ENCODE measurements at regions not wholly inside any gene's neighbourhood (a gene's known extent, or its start where the extent isn't known, plus 50 kb on each side); places are given as distances from the start of the nearest gene placed in this dataset.
A peak's percentile ranks its signal among the peaks of the same experiment; 100 is the strongest.
"Not testable (repeated sequence)": the region's sequence is repeated elsewhere in the genome, so short reads cannot be mapped to it uniquely, and the experiment has no call there.

GRCh38 chr4:4644277-4644676, 102.4 kb upstream of the STX18 start:
- H2AFZ ChIP-seq (ENCODE audit: low read length); H3K9me3 ChIP-seq (replicated peaks in 1 of 2; ENCODE audit: control insufficient read depth in 2 of 2, insufficient read depth in 1 of 2, low read depth in 1 of 2, low read length in 2 of 2); H3K18ac ChIP-seq (ENCODE audit: low read length); H3K9ac ChIP-seq (ENCODE audit: low read depth, low read length, poor library complexity); H2AK5ac ChIP-seq (ENCODE audit: low read depth, low read length); H2BK15ac ChIP-seq (ENCODE audit: low read length); H3K14ac ChIP-seq (ENCODE audit: low read length); H4K91ac ChIP-seq (ENCODE audit: low read depth, low read length, poor library complexity); H2BK12ac ChIP-seq (ENCODE audit: low read length); H2BK5ac ChIP-seq (ENCODE audit: low read length); H3K79me1 ChIP-seq (ENCODE audit: low read depth, low read length); H2BK120ac ChIP-seq (ENCODE audit: low read depth, low read length); H3K27me3 ChIP-seq (ENCODE audit: control insufficient read depth in 3 of 3, insufficient read depth in 3 of 3, low read depth in 1 of 3, low read length in 3 of 3); H3K4me3 ChIP-seq (ENCODE audit: low read length in 2 of 2); DNase-seq (ENCODE audit: low spot score); H3K4ac ChIP-seq (ENCODE audit: low read length); H4K8ac ChIP-seq (ENCODE audit: low read depth, low read length); H3K27ac ChIP-seq (replicated peaks; ENCODE audit: low read length); H3K23ac ChIP-seq (ENCODE audit: low read depth, low read length, poor library complexity); H3K36me3 ChIP-seq (replicated peaks in 1 of 2; ENCODE audit: control insufficient read depth in 2 of 2, insufficient read depth in 2 of 2, low read length in 2 of 2); H3K4me2 ChIP-seq (ENCODE audit: insufficient read depth, low read length, poor library complexity, severe bottlenecking): not testable (repeated sequence)
- H3K4me1 ChIP-seq (ENCODE audit: control insufficient read depth in 2 of 2, insufficient read depth in 1 of 2, low read depth in 1 of 2, low read length in 2 of 2): peaks cover 17 to 21% of the 10 kb centered on the region in 2 donors
- WGBS, 2 donors (ENCODE audit: extremely low coverage in 2 of 2, insufficient read length in 2 of 2, insufficient replicate concordance in 1 of 2): no CpG with 5 or more reads among the region's 5 CpGs

- H3K36me3 ChIP-seq (replicated peaks in 1 of 2; ENCODE audit: control insufficient read depth in 2 of 2, insufficient read depth in 2 of 2, low read length in 2 of 2); H3K27me3 ChIP-seq (ENCODE audit: control insufficient read depth in 3 of 3, insufficient read depth in 3 of 3, low read depth in 1 of 3, low read length in 3 of 3); H3K4me2 ChIP-seq (ENCODE audit: insufficient read depth, low read length, poor library complexity, severe bottlenecking); DNase-seq (ENCODE audit: low spot score); H3K4me3 ChIP-seq (ENCODE audit: low read length in 2 of 2); H2AFZ ChIP-seq (ENCODE audit: low read length); H3K27ac ChIP-seq (replicated peaks; ENCODE audit: low read length); H3K9me3 ChIP-seq (replicated peaks in 1 of 2; ENCODE audit: control insufficient read depth in 2 of 2, insufficient read depth in 1 of 2, low read depth in 1 of 2, low read length in 2 of 2); H4K91ac ChIP-seq (ENCODE audit: low read depth, low read length, poor library complexity); H3K4ac ChIP-seq (ENCODE audit: low read length); H3K9ac ChIP-seq (ENCODE audit: low read depth, low read length, poor library complexity); H2BK5ac ChIP-seq (ENCODE audit: low read length); H2BK120ac ChIP-seq (ENCODE audit: low read depth, low read length); H2BK15ac ChIP-seq (ENCODE audit: low read length); H2AK5ac ChIP-seq (ENCODE audit: low read depth, low read length); H3K79me1 ChIP-seq (ENCODE audit: low read depth, low read length); H3K18ac ChIP-seq (ENCODE audit: low read length); H3K23ac ChIP-seq (ENCODE audit: low read depth, low read length, poor library complexity); H2BK12ac ChIP-seq (ENCODE audit: low read length); H4K8ac ChIP-seq (ENCODE audit: low read depth, low read length); H3K14ac ChIP-seq (ENCODE audit: low read length): not testable (repeated sequence)
- H3K4me1 ChIP-seq (ENCODE audit: control insufficient read depth in 2 of 2, insufficient read depth in 1 of 2, low read depth in 1 of 2, low read length in 2 of 2): peaks cover 17 to 21% of the 10 kb centered on the region in 2 donors
- no CpG with 5 or more reads among the region's 6 CpGs for WGBS, 2 donors (ENCODE audit: extremely low coverage in 2 of 2, insufficient read length in 2 of 2, insufficient replicate concordance in 1 of 2)
Measured at GRCh38 chr4:4643743-4644142, 101.9 kb upstream of the STX18 start.

GRCh38 chr4:4643306-4643705, 101.5 kb upstream of the STX18 start:
- peaks cover 17 to 21% of the 10 kb centered on the region in 2 donors for H3K4me1 ChIP-seq (ENCODE audit: control insufficient read depth in 2 of 2, insufficient read depth in 1 of 2, low read depth in 1 of 2, low read length in 2 of 2)
- no peak overlapping the region for H3K4me2 ChIP-seq (ENCODE audit: insufficient read depth, low read length, poor library complexity, severe bottlenecking)
- H2AFZ ChIP-seq (ENCODE audit: low read length): no peak overlapping the region
- H2BK120ac ChIP-seq (ENCODE audit: low read depth, low read length): no peak overlapping the region
- no peak overlapping the region for H3K9ac ChIP-seq (ENCODE audit: low read depth, low read length, poor library complexity)
- H4K91ac ChIP-seq (ENCODE audit: low read depth, low read length, poor library complexity): no peak overlapping the region
- no peaks in the 10 kb centered on the region for H3K36me3 ChIP-seq (replicated peaks in 1 of 2; ENCODE audit: control insufficient read depth in 2 of 2, insufficient read depth in 2 of 2, low read length in 2 of 2)
- no peak overlapping the region for H3K27ac ChIP-seq (replicated peaks; ENCODE audit: low read length)
- H3K23ac ChIP-seq (ENCODE audit: low read depth, low read length, poor library complexity): no peak overlapping the region
- no peak overlapping the region for H2AK5ac ChIP-seq (ENCODE audit: low read depth, low read length)
- peak overlapping the region; percentile 52 for H3K18ac ChIP-seq (ENCODE audit: low read length)
- no peak for DNase-seq (ENCODE audit: low spot score)
- no peaks in the 10 kb centered on the region for H3K79me1 ChIP-seq (ENCODE audit: low read depth, low read length)
- H3K4me3 ChIP-seq (ENCODE audit: low read length in 2 of 2): no peak overlapping the region
- H2BK12ac ChIP-seq (ENCODE audit: low read length): no peak overlapping the region
- no peak overlapping the region for H4K8ac ChIP-seq (ENCODE audit: low read depth, low read length)
- H2BK5ac ChIP-seq (ENCODE audit: low read length): no peak overlapping the region
- H3K9me3 ChIP-seq (replicated peaks in 1 of 2; ENCODE audit: control insufficient read depth in 2 of 2, insufficient read depth in 1 of 2, low read depth in 1 of 2, low read length in 2 of 2): no peaks in the 10 kb centered on the region
- no peak overlapping the region for H2BK15ac ChIP-seq (ENCODE audit: low read length)
- H3K27me3 ChIP-seq (ENCODE audit: control insufficient read depth in 3 of 3, insufficient read depth in 3 of 3, low read depth in 1 of 3, low read length in 3 of 3): no peaks in the 10 kb centered on the region
- no peak overlapping the region for H3K4ac ChIP-seq (ENCODE audit: low read length)
- no peak overlapping the region for H3K14ac ChIP-seq (ENCODE audit: low read length)
- WGBS, 2 donors (ENCODE audit: extremely low coverage in 2 of 2, insufficient read length in 2 of 2, insufficient replicate concordance in 1 of 2): no CpG with 5 or more reads among the region's 5 CpGs

GRCh38 chr4:4642496-4643000, 100.7 kb upstream of the STX18 start:
- no peaks in the 10 kb centered on the region for H3K9me3 ChIP-seq (replicated peaks in 1 of 2; ENCODE audit: control insufficient read depth in 2 of 2, insufficient read depth in 1 of 2, low read depth in 1 of 2, low read length in 2 of 2)
- H3K14ac ChIP-seq (ENCODE audit: low read length): no peak overlapping the region
- H2BK12ac ChIP-seq (ENCODE audit: low read length): no peak overlapping the region
- H4K8ac ChIP-seq (ENCODE audit: low read depth, low read length): no peak overlapping the region
- H3K27me3 ChIP-seq (ENCODE audit: control insufficient read depth in 3 of 3, insufficient read depth in 3 of 3, low read depth in 1 of 3, low read length in 3 of 3): no peaks in the 10 kb centered on the region
- no peak overlapping the region for H3K4ac ChIP-seq (ENCODE audit: low read length)
- no peak overlapping the region for H3K4me2 ChIP-seq (ENCODE audit: insufficient read depth, low read length, poor library complexity, severe bottlenecking)
- no peak overlapping the region for H2BK120ac ChIP-seq (ENCODE audit: low read depth, low read length)
- H2AK5ac ChIP-seq (ENCODE audit: low read depth, low read length): no peak overlapping the region
- H3K79me1 ChIP-seq (ENCODE audit: low read depth, low read length): no peaks in the 10 kb centered on the region
- H2BK5ac ChIP-seq (ENCODE audit: low read length): no peak overlapping the region
- H2BK15ac ChIP-seq (ENCODE audit: low read length): no peak overlapping the region
- H3K23ac ChIP-seq (ENCODE audit: low read depth, low read length, poor library complexity): no peak overlapping the region
- H3K9ac ChIP-seq (ENCODE audit: low read depth, low read length, poor library complexity): no peak overlapping the region
- H2AFZ ChIP-seq (ENCODE audit: low read length): no peak overlapping the region
- H3K4me1 ChIP-seq (ENCODE audit: control insufficient read depth in 2 of 2, insufficient read depth in 1 of 2, low read depth in 1 of 2, low read length in 2 of 2): peaks cover 17 to 21% of the 10 kb centered on the region in 2 donors
- no peak overlapping the region for H4K91ac ChIP-seq (ENCODE audit: low read depth, low read length, poor library complexity)
- no peaks in the 10 kb centered on the region for H3K36me3 ChIP-seq (replicated peaks in 1 of 2; ENCODE audit: control insufficient read depth in 2 of 2, insufficient read depth in 2 of 2, low read length in 2 of 2)
- H3K4me3 ChIP-seq (ENCODE audit: low read length in 2 of 2): no peak overlapping the region
- no peak overlapping the region for H3K18ac ChIP-seq (ENCODE audit: low read length)
- H3K27ac ChIP-seq (replicated peaks; ENCODE audit: low read length): no peak overlapping the region
- WGBS, 2 donors (ENCODE audit: extremely low coverage in 2 of 2, insufficient read length in 2 of 2, insufficient replicate concordance in 1 of 2): no CpG with 5 or more reads among the region's 6 CpGs
- no peak for DNase-seq (ENCODE audit: low spot score)
